IMR-90 (cell line): ENCODE measurements at regions not wholly inside any gene's neighbourhood (a gene's known extent, or its start where the extent isn't known, plus 50 kb on each side); places are given as distances from the start of the nearest gene placed in this dataset.

ENCODE experiments used
- ATAC-seq: fragments of 200-7000 bp; cut with Tn5 transposase; 2 replicates; pipeline ENCODE4 v1.9.1; 2020; ENCODE audit warnings: low read depth, mild to moderate bottlenecking, moderate library complexity
- BruUV-seq: library from RNA; stranded (reverse); fragments of 400-500 nt; replicated peaks from 2 replicates; lab custom pipeline; 2021; lab: Mats Ljungman, UMichigan
- CTCF ChIA-PET: fragments of 300-600 bp; formaldehyde crosslinking; extraction: SDS; loops from one replicate; lab custom pipeline; 2021; ENCODE audit warnings: antibody characterized with exemption; lab: Yijun Ruan, JAX
- POLR2A ChIA-PET: fragments of 300-600 bp; sonication (Branson Sonifier 250); formaldehyde crosslinking; loops from one replicate; lab custom pipeline; 2022; ENCODE audit warnings: antibody characterized with exemption; ENCODE audit not compliant: unreplicated experiment; lab: Charles Lee
- DNase-seq: peaks from one replicate; pipeline ENCODE4 v3.0.0; 2013
- H2AFZ ChIP-seq: replicated peaks from 2 replicates; pipeline ENCODE3; 2013; ENCODE audit warnings: low read length, mild to moderate bottlenecking; ENCODE audit not compliant: poor library complexity
- H2AK5ac ChIP-seq: 2 replicates; pipeline ENCODE4 v1.6.1; 2013; ENCODE audit warnings: low read depth, low read length, inconsistent platforms
- H2AK9ac ChIP-seq: replicated peaks from 2 replicates; pipeline ENCODE3; 2013; ENCODE audit warnings: mild to moderate bottlenecking, low read depth, low read length, moderate library complexity; ENCODE audit not compliant: poor library complexity
- H2BK120ac ChIP-seq: 2 replicates; pipeline ENCODE4 v1.6.1; 2013; ENCODE audit warnings: low read depth, low read length, inconsistent platforms
- H2BK15ac ChIP-seq: 3 replicates; pipeline ENCODE4 v1.6.1; 2013; ENCODE audit warnings: low read depth, low read length, inconsistent platforms
- H2BK20ac ChIP-seq: 2 replicates; pipeline ENCODE4 v1.6.1; 2013; ENCODE audit warnings: low read depth, mild to moderate bottlenecking, inconsistent platforms, low read length, moderate library complexity
- H2BK5ac ChIP-seq: 2 replicates; pipeline ENCODE4 v1.6.1; 2013; ENCODE audit warnings: mild to moderate bottlenecking, low read depth, low read length, inconsistent platforms; ENCODE audit not compliant: poor library complexity, severe bottlenecking
- H3K14ac ChIP-seq: replicated peaks from 2 replicates; pipeline ENCODE4 v1.6.1; 2013; ENCODE audit warnings: low read depth, low read length, inconsistent platforms
- H3K18ac ChIP-seq: 2 replicates; pipeline ENCODE4 v1.6.1; 2013; ENCODE audit warnings: low read depth, low read length, control low read depth
- H3K23ac ChIP-seq: 2 replicates; pipeline ENCODE4 v1.6.1; 2013; ENCODE audit warnings: low read depth, low read length, inconsistent platforms
- H3K27ac ChIP-seq: 2 replicates; pipeline ENCODE4 v1.5.1; 2013; ENCODE audit warnings: mild to moderate bottlenecking, control low read depth, low read length; ENCODE audit not compliant: insufficient read depth
- H3K27me3 ChIP-seq: 2 replicates; pipeline ENCODE4 v1.6.1; 2013; ENCODE audit warnings: low read length; ENCODE audit not compliant: control insufficient read depth, insufficient read depth
- H3K36me3 ChIP-seq: 2 replicates; pipeline ENCODE4 v1.6.1; 2013; ENCODE audit warnings: low read length, mixed read lengths; ENCODE audit not compliant: control insufficient read depth, insufficient read depth
- H3K4ac ChIP-seq: 2 replicates; pipeline ENCODE4 v1.6.1; 2013; ENCODE audit warnings: low read depth, low read length, inconsistent platforms
- H3K4me1 ChIP-seq: 2 replicates; pipeline ENCODE4 v1.6.1; 2013; ENCODE audit warnings: low read length, mixed read lengths; ENCODE audit not compliant: control insufficient read depth, insufficient read depth
- H3K4me2 ChIP-seq: 2 replicates; pipeline ENCODE4 v1.6.1; 2013; ENCODE audit warnings: low read depth, mild to moderate bottlenecking, control low read depth, low read length, moderate library complexity
- H3K4me3 ChIP-seq: 2 replicates; pipeline ENCODE4 v1.5.1; 2013; ENCODE audit warnings: low read depth, mild to moderate bottlenecking, control low read depth, low read length, moderate library complexity; ENCODE audit not compliant: insufficient read depth
- H3K56ac ChIP-seq: 2 replicates; pipeline ENCODE4 v1.6.1; 2013; ENCODE audit warnings: low read length, inconsistent platforms; ENCODE audit not compliant: insufficient read depth; ENCODE audit errors: extremely low read depth
- H3K79me1 ChIP-seq, 2 experiments: 2 replicates each; pipeline ENCODE4 v1.6.1; 2013; ENCODE audit warnings: low read length in 2 of 2, inconsistent platforms in 1 of 2, low read depth in 1 of 2
- H3K9ac ChIP-seq: 2 replicates; pipeline ENCODE4 v1.6.1; 2013; ENCODE audit warnings: low read depth, low read length, control low read depth
- H3K9me1 ChIP-seq: 2 replicates; pipeline ENCODE4 v1.6.1; 2013; ENCODE audit warnings: low read length, inconsistent platforms; ENCODE audit not compliant: insufficient read depth
- H3K9me3 ChIP-seq: 2 replicates; pipeline ENCODE4 v1.6.1; 2013; ENCODE audit warnings: low read length; ENCODE audit not compliant: control insufficient read depth, insufficient read depth
- H4K20me1 ChIP-seq: 2 replicates; pipeline ENCODE4 v1.6.1; 2013; ENCODE audit warnings: low read length, inconsistent platforms; ENCODE audit not compliant: insufficient read depth
- H4K5ac ChIP-seq: 2 replicates; pipeline ENCODE4 v1.6.1; 2013; ENCODE audit warnings: mild to moderate bottlenecking, low read depth, low read length, control low read depth
- H4K8ac ChIP-seq, 2 experiments: 2 replicates each; pipeline ENCODE4 v1.6.1; 2013; ENCODE audit warnings: low read depth in 2 of 2, low read length in 2 of 2, control low read depth in 1 of 2, inconsistent platforms in 1 of 2
- H4K91ac ChIP-seq: 2 replicates; pipeline ENCODE4 v1.6.1; 2013; ENCODE audit warnings: low read depth, low read length, inconsistent platforms; ENCODE audit not compliant: insufficient read depth
- CEBPB ChIP-seq: IDR thresholded peaks from 2 replicates; pipeline ENCODE4 v1.6.1; 2012; ENCODE audit warnings: low read depth, low read length, improper control_type of control experiment
- CTCF ChIP-seq: conservative IDR thresholded peaks from 2 replicates; pipeline ENCODE4 v1.5.1; 2012; ENCODE audit warnings: mild to moderate bottlenecking, low read depth, low read length, improper control_type of control experiment
- MAFK ChIP-seq: IDR thresholded peaks from 2 replicates; pipeline ENCODE4 v1.6.1; 2012; ENCODE audit warnings: low read depth, low read length, improper control_type of control experiment
- NFE2L2 ChIP-seq: fragments of 150-350 bp; IDR thresholded peaks from 2 replicates; pipeline ENCODE4 v1.6.1; 2016; ENCODE audit warnings: low read depth, mild to moderate bottlenecking, low read length
- RCOR1 ChIP-seq: IDR thresholded peaks from 2 replicates; pipeline ENCODE4 v1.6.1; 2012; ENCODE audit warnings: mild to moderate bottlenecking, low read length, improper control_type of control experiment; ENCODE audit not compliant: insufficient replicate concordance
- RFX5 ChIP-seq: IDR thresholded peaks from 2 replicates; pipeline ENCODE4 v1.8.0; 2012; ENCODE audit warnings: low read depth, mild to moderate bottlenecking, low read length, moderate library complexity
- WGBS, 2 experiments: methylation state at CpG; one replicate each; pipeline versions ENCODE4 v1.1.5 to v1.1.7; 2013; ENCODE audit warnings: missing lambda C conversion rate in 2 of 2; ENCODE audit not compliant: insufficient read length in 1 of 2; ENCODE audit errors: extremely low coverage in 2 of 2; 5-methylcytosine and 5-hydroxymethylcytosine counted together
- dilution Hi-C: fragments of 300-500 bp; cut with HindIII; formaldehyde crosslinking; loops from one replicate; pipeline ENCODE4 v1.14.3; 2018; ENCODE audit warnings: low sequenced_read_pairs; ENCODE audit not compliant: unreplicated experiment
- in situ Hi-C: fragments of 300-500 bp; cut with MboI; formaldehyde crosslinking; loops from 3 replicates; pipeline ENCODE4 v1.14.3; 2019; ENCODE audit warnings: low sequenced_read_pairs, inconsistent platforms, mixed read lengths
- intact Hi-C: fragments of 100-400 bp; cut with micrococcal nuclease; formaldehyde crosslinking; loops from 2 replicates; pipeline ENCODE4 v1.10.0; 2022
- TF ChIP-seq, protein P1 (sequence below): fragments of 150-350 bp; IDR thresholded peaks from 2 replicates; pipeline ENCODE4 v1.6.1; 2017; ENCODE audit warnings: mild to moderate bottlenecking, antibody characterized with exemption, low read length, low read depth

GRCh38 chr6:67352717-67353116 is 1282.4 kb upstream of the ADGRB3 start:
- peaks cover 6% of the 10 kb centered on the region for H3K9me3 ChIP-seq
- no CpG with 5 or more reads among the region's 10 CpGs for WGBS, 2 experiments
- no peaks in the 10 kb centered on the region for H3K4me1 ChIP-seq
- no peaks in the 10 kb centered on the region for H3K27me3 ChIP-seq
- no peak overlapping the region for H4K8ac ChIP-seq
- H4K91ac ChIP-seq, result no peak overlapping the region
- H3K18ac ChIP-seq, result no peak overlapping the region
- ATAC-seq (no peak), DNase-seq (no peak)
- H3K4me3 ChIP-seq, result no peak overlapping the region
- H3K23ac ChIP-seq, result no peak overlapping the region
- H4K20me1 ChIP-seq, result no peaks in the 10 kb centered on the region
- intact Hi-C loops (no loop called here), in situ Hi-C loops (no loop called here), dilution Hi-C loops (no loop called here)
- no TSS peak for BruUV-seq
- H2BK5ac ChIP-seq, result no peak overlapping the region
- POLR2A ChIA-PET, result no interaction called here
- no peak overlapping the region for H2AK5ac ChIP-seq
- CTCF ChIA-PET, result no interaction called here
- no peak overlapping the region for H3K4ac ChIP-seq
- no peak overlapping the region for H2AFZ ChIP-seq
- TF ChIP-seq CEBPB (no peak), NFE2L2 (no peak), RFX5 (no peak), CTCF (no peak), MAFK (no peak), RCOR1 (no peak)
- TF ChIP-seq, protein P1, sequence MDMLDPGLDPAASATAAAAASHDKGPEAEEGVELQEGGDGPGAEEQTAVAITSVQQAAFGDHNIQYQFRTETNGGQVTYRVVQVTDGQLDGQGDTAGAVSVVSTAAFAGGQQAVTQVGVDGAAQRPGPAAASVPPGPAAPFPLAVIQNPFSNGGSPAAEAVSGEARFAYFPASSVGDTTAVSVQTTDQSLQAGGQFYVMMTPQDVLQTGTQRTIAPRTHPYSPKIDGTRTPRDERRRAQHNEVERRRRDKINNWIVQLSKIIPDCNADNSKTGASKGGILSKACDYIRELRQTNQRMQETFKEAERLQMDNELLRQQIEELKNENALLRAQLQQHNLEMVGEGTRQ, result no peak
- no peak overlapping the region for H3K4me2 ChIP-seq
- H2AK9ac ChIP-seq, result no peak overlapping the region
- no peak overlapping the region for H4K5ac ChIP-seq
- H3K9me1 ChIP-seq, result no peaks in the 10 kb centered on the region
- H3K27ac ChIP-seq, result no peak overlapping the region
- no peak overlapping the region for H3K56ac ChIP-seq
- H3K14ac ChIP-seq, result no peak overlapping the region
- H2BK15ac ChIP-seq, result no peak overlapping the region
- no peak overlapping the region for H3K9ac ChIP-seq
- no peak overlapping the region for H2BK120ac ChIP-seq
- H2BK20ac ChIP-seq, result no peak overlapping the region
- H3K36me3 ChIP-seq, result no peaks in the 10 kb centered on the region
- H3K79me1 ChIP-seq, result no peaks in the 10 kb centered on the region
